GM19463 (cell line): ENCODE measurements at regions not wholly inside any gene's neighbourhood (a gene's known extent, or its start where the extent isn't known, plus 50 kb on each side); places are given as distances from the start of the nearest gene placed in this dataset.

Source experiments
- ATAC-seq: cut with Tn5 transposase; IDR thresholded peaks from one replicate; pipeline ENCODE4 v1.9.1; 2021; ENCODE audit warnings: mild to moderate bottlenecking, moderate library complexity; ENCODE audit not compliant: unreplicated experiment

- no peak for ATAC-seq
Observed at GRCh38 chr11:105553025-105553424, 56.8 kb upstream of the GRIA4 start.

- ATAC-seq, result no peak
Observed at GRCh38 chr11:105548359-105548758, 61.5 kb upstream of the GRIA4 start.

GRCh38 chr11:105538588-105538987 lies 71.3 kb upstream of the GRIA4 start:
- no peak for ATAC-seq

- ATAC-seq, result no peak
Observed at GRCh38 chr11:105537531-105537930, 72.3 kb upstream of the GRIA4 start.

- ATAC-seq, result no peak
Observed at GRCh38 chr11:105524286-105524685, 85.6 kb upstream of the GRIA4 start.

GRCh38 chr11:105520706-105521345 lies 89.0 kb upstream of the GRIA4 start:
- ATAC-seq, result no peak

GRCh38 chr11:105507496-105508254 lies 102.2 kb upstream of the GRIA4 start:
- ATAC-seq, result no peak

GRCh38 chr11:105492010-105492409 lies 117.9 kb upstream of the GRIA4 start:
- no peak for ATAC-seq

GRCh38 chr11:105491394-105491793 lies 118.5 kb upstream of the GRIA4 start:
- ATAC-seq, result no peak

GRCh38 chr11:105490333-105490732 lies 119.5 kb upstream of the GRIA4 start:
- ATAC-seq, result peak; percentile 63

GRCh38 chr11:105489446-105489845 lies 120.4 kb upstream of the GRIA4 start:
- no peak for ATAC-seq

- ATAC-seq, result no peak
Observed at GRCh38 chr11:105486929-105487328, 122.9 kb upstream of the GRIA4 start.

- ATAC-seq, result no peak
Observed at GRCh38 chr11:105469931-105470330, 139.9 kb upstream of the GRIA4 start.

- ATAC-seq, result no peak
Observed at GRCh38 chr11:105468154-105468553, 141.7 kb upstream of the GRIA4 start.

GRCh38 chr11:105466582-105467228 lies 143.2 kb upstream of the GRIA4 start:
- ATAC-seq, result no peak

GRCh38 chr11:105458071-105458470 lies 151.8 kb upstream of the GRIA4 start:
- ATAC-seq, result no peak

- ATAC-seq, result no peak
Observed at GRCh38 chr11:105456950-105457349, 152.9 kb upstream of the GRIA4 start.

- no peak for ATAC-seq
Observed at GRCh38 chr11:105449100-105449734, 160.7 kb upstream of the GRIA4 start.

GRCh38 chr11:105448703-105449079 lies 161.2 kb upstream of the GRIA4 start:
- ATAC-seq, result no peak

- no peak for ATAC-seq
Observed at GRCh38 chr11:105447936-105448702, 161.8 kb upstream of the GRIA4 start.

GRCh38 chr11:105443623-105444022 lies 166.2 kb upstream of the GRIA4 start:
- ATAC-seq, result no peak
